GM21447 (cell line): ENCODE measurements at regions not wholly inside any gene's neighbourhood (a gene's known extent, or its start where the extent isn't known, plus 50 kb on each side); places are given as distances from the start of the nearest gene placed in this dataset.
"Not testable (repeated sequence)": the region's sequence is repeated elsewhere in the genome, so short reads cannot be mapped to it uniquely, and the experiment has no call there.

Source experiments
- ATAC-seq: cut with Tn5 transposase; IDR thresholded peaks from one replicate; pipeline ENCODE4 v1.9.1; 2021; ENCODE audit not compliant: unreplicated experiment

DNA sequence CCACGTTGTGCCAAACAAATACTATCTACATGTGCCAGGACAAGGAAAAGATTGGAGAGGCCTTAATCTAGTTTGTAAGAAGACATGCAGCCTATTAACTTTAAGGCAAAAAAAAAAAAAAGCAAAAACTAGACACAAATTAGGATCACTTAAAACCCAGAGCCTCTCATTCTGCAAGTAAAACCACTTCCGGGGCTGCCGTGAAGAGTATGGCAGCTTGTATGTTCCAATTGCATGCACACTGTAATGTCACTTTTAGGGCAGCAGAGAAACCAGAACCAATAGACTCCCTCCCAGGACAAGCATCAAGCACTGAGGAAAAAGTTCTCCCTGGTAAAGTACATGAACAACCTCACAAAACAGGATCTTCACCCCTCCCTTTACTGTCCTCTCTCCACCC is 70.6 kb downstream of the RSL24D1 start:
- no peak for ATAC-seq

DNA sequence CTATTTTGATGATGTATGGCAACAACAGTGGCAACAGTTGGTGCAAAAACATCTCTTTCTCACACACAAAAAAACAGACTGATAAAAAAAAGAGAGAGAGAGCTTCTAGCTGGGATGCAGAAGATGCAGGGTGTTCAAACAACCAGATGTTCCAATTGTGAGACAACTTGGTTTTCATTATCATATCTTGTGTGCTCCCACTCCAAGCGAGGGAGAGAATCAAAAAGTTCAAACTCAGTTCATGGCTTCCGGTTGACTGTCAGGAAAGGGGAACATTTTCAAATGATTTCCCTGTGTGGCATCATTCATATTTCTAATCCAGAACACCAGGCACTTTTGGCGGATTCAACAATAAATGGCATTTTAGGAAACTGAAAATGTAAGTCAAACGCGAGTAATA is 72.1 kb downstream of the RSL24D1 start:
- ATAC-seq: no peak

DNA sequence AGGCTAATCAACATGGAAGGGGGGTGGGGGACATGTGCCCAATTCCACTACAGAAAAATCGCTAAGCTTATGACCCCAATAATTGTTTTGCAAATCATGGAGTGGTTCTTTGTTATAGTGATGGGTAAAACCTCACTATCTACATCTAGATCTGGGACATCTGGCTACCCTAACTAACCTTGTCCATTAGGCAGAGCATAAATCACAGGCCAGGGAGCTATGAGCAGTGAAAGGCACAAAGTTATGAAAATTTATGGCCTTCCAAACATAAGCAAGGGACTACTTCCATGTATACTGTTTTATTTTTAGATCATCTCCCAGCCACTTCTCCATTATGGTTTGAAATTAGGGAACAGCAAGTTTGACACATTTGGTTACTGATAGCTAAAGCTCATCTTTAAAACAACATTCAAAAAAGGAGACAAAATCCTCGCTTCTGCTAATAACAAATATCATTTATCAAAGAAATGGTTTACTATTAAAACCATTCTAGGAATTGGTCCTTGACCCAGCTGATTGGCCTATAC is 78.3 kb downstream of the RSL24D1 start:
- ATAC-seq: no peak

DNA sequence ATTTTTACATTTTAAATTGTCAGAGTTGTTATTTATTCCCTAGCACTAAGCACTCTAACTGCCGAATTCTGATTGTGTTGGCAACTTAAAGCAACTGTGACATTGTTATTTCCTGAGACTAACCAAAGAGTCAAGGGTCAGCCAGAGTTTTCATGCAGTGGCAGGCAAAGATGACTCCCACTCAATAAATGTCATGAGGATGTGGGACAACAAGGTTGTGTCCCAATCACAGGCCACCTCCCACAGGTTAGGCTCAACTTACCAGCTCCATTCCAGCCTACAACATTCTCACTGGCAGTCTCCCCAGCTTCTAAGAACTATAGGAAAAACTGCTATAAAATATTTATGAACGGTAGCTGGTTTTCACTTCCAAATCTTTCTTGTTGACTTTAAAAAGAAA is 80.1 kb downstream of the RSL24D1 start:
- ATAC-seq: no peak

DNA sequence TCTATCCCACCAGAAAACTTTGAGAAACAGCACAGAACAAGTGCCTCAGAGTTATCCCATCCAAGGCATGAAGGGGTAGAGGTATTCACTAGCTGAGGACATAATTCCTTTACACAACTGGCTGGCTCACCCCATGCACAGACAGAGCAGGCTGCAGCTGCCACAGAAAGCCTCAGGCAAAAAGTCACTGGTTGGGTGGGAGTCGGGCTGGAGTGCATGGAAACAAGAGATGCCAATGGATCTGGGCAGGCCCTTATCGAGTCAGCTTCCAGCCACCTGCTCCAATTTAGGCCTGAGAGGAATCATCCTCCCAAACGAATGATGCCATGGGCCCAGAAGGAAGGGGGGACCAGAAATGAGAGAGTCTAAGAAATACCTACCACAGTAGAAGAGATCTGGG is 83.0 kb downstream of the RSL24D1 start:
- no peak for ATAC-seq

- ATAC-seq: no peak
Measured at GRCh38 chr15:55112706-55113105, 84.0 kb downstream of the RSL24D1 start.

DNA sequence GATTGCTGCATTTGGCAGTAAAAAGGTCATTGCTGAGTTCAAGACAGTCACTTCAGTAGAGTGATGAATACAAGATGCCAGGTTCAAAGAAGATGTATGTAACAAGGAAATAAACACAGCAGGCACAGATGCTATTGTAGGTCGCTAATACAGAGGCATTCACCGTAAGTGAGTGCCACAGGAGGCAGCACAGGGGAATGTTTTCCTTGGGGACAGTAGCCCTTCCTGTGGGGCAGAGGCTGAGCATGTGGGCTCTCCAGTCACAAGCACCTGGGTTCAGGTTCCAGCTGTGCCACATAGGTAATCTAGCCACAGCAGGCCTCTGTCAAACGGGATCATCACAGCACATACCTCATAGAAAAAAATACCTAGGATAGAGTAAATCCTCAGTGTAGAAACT is 86.3 kb downstream of the RSL24D1 start:
- ATAC-seq: no peak

- ATAC-seq: peak; percentile 69
Measured at GRCh38 chr15:55108858-55109518, 87.8 kb downstream of the RSL24D1 start.

GRCh38 chr15:55108448-55108847 is 88.3 kb downstream of the RSL24D1 start:
- no peak for ATAC-seq

DNA sequence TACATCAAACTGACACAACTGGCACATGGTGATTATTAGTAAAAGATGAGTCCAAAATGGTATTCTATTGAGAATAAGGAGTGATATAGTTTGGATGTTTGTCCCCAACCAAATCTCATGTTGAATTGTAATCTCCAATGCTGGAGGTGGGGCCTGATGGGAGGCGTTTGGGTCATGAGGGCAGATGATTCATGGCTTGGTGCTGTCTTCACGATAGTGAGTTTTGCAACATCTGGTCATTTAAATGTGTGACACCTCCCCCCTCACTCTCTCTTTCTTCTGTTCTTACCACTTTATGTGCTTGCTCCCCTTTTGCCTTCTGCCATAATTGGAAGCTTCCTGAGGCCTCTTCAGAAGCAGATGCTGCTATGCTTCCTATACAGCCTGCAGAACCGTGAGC is 90.6 kb downstream of the RSL24D1 start:
- no peak for ATAC-seq

- no peak for ATAC-seq
Measured at GRCh38 chr15:55094136-55094535, 102.6 kb downstream of the RSL24D1 start.

DNA sequence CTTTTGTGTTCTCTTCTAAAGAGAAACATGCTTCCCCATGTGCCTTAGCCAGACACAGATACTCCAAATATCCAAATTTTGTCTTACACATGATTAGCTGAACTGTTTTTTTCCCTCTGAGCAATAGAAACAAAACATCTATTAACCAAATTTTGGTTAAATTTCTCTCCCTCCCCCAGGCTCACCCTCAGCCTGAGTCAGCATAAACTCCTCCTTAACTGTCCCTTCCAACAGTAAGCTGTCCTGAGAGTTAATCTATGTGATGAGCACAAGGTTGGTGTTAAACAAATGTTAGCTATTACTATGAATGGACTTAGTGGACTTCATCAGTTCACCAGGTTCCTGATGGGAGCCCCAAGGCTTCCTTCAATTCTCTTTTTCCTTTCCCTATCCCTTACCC is 108.5 kb downstream of the RSL24D1 start:
- no peak for ATAC-seq

GRCh38 chr15:55084673-55085072 is 112.1 kb downstream of the RSL24D1 start:
- no peak for ATAC-seq

DNA sequence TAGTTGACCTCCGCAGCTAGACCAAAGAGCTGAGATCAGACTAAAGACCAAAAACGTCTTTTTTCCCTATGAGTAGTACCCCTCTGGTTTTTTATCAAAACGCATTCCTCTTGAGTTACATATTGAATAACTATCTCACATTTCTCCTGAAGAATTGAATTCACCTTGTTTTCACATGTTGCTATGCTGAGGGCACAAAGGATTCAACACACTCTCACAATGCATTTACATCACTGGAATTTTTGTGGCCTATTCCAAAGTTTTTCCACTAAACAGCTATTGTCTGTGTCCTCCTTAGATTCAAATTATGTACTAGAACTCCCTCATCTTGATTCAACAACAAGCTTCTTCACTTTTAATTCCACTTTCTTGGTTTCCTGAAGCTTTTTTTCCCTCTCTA is 112.5 kb downstream of the RSL24D1 start:
- ATAC-seq: no peak

DNA sequence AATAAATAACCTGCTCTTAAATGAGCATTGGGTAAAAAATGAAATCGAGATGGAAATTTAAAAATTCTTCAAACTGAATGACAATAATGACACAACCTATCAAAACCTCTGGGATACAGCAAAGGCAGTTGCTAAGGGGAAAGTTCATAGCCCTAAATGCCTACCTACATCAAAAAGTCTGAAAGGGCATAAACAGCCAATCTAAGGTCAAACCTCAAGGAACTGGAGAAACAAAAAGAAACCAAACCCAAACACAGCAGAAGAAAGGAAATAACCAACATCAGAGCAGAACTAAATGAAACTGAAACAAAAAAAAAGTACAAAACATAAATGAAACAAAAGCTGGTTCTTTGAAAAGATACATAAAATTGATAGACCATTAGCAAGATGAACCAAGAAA is 119.7 kb downstream of the RSL24D1 start:
- not testable (repeated sequence) for ATAC-seq

GRCh38 chr15:55074431-55074830 is 122.3 kb downstream of the RSL24D1 start:
- no peak for ATAC-seq

DNA sequence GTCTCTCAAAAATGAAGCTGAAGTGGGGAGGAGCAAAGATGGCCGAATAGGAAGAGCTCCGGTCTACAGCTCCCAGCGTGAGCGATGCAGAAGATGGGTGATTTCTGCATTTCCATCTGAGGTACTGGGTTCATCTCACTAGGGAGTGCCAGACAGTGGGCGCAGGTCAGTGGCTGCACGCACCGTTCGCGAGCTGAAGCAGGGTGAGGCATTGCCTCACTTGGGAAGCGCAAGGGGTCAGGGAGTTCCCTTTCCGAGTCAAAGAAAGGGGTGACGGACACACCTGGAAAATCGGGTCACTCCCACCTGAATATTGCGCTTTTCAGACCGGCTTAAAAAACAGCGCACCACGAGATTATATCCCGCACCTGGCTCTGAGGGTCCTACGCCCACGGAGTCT is 132.8 kb downstream of the RSL24D1 start:
- not testable (repeated sequence) for ATAC-seq

DNA sequence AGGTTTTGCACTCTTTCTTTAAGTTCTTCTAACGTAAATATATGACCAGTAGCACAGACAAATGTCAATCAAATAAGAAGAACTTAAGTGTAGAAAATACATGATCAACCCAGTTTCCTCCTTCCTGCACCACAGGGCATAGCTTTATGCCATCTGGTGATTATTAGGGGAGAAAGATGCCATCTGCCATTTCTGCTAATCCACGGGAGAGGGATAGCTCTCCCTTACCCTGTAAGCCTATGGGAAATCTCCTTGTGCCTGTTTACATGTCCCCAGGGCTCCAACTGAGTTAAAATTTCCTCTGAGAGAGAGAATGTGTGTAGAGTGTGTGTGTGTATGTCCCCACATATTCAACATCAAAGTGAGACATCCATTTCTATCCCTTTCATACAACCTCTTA is 135.9 kb downstream of the RSL24D1 start:
- no peak for ATAC-seq

DNA sequence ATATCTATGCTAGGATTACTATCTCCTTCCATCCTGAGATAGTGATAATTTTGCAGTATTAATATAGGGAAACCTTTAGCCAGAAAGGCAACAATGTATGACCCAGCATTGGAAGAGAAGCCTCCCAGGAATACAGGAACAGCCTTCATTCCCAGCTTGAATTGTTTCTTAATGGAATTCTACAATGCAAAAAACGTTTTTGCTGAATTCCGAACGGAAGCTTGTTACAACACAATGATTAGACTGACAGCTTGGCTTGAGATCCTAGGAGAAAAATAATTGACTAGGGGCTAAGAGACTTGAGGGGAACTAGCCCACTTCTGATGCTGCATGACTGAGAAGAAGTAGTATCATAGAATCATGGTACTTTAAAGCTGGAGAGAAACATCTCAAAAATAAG is 140.2 kb downstream of the RSL24D1 start:
- no peak for ATAC-seq

GRCh38 chr15:55044162-55044561 is 152.6 kb downstream of the RSL24D1 start:
- ATAC-seq: no peak

- no peak for ATAC-seq
Measured at GRCh38 chr15:55037071-55037470, 159.7 kb downstream of the RSL24D1 start.

DNA sequence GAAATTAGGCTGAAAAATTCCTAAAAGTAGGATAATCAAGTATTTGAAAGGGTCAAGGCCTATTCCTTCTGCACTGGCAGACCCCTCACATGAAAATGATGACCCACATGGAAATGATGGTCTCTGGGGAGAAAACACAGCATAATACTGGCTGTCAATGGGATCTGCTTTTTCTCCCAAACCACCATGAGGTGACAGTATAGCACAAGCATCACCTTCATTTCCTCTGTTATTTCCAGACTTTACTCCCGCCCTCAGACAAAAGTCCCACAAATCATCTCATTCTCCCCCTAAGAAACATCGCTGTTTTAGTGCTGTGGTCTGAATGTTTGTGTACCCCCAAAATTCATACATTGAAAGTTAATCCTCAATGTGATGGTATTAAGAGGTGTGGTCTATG is 161.0 kb downstream of the RSL24D1 start:
- ATAC-seq: no peak

DNA sequence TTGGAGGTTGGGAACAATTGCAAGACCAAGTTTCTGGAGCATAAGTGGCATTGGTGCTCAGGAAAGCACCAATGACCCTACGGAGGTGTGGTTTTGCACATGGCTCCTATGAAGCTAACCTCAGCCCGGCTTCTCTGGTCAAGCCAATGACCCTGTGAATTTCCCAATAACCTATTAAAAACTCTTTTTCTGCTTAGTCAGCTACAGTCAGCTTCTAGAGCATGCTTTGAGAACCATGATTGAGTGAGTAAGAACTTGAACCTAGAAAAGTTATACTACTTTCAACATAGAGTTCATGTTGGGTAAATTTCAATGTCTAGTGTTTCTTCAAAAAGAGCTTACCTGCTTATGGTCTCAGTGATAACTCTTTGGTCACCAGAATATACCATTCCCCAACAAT is 163.2 kb downstream of the RSL24D1 start:
- ATAC-seq: no peak
